ENCODE measurements at regions not wholly inside any gene's neighbourhood (a gene's known extent, or its start where the extent isn't known, plus 50 kb on each side); places are given as distances from the start of the nearest gene placed in this dataset.

DNA sequence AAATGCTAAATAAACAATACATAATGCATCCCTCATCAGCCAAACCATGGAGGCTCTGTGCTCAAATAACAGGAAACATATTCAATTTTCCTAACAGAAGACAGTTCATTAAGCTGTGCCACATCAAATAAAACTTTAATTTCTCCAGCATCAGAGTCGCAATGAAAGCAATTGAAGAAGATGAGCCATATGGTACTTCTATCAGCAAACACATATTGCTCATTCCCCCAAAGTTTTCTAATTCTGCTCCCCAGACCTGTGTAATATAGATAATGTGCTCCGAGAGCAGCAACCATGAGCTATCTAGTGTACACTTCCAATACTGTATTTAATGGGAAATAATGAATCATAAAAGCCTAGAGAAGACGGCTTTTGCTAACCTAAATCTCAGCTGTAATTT is 263.2 kb downstream of the MEIS1 start:
- no peak for TF ChIP-seq KLF17 (tag by site-specific recombination; IDR thresholded peaks at IDR 0.05)
- CTCF ChIA-PET, result interaction anchor here (0.9 kb wide), 1 partner anchor 165 kb away, joined by 3 read pairs; no protein-coding TSS in a partner anchor
- H3K36me3 ChIP-seq (ENCODE audit: control insufficient read depth in 2 of 2, insufficient read depth in 1 of 2, low read length in 2 of 2), result no peaks in the 10 kb centered on the region
- POLR2A ChIA-PET, result no interaction called here
- H3K4me1 ChIP-seq (ENCODE audit: control insufficient read depth, insufficient read depth, low read length), result peaks cover 48% of the 10 kb centered on the region
- H3K4me3 ChIP-seq (ENCODE audit: low read depth, low read length), result no peak overlapping the region
- no peaks in the 10 kb centered on the region for H3K9me3 ChIP-seq (ENCODE audit: control insufficient read depth, insufficient read depth, low read depth, low read length)
- H3K27ac ChIP-seq (ENCODE audit: extremely low read depth, low read depth, low read length), result no peak overlapping the region

DNA sequence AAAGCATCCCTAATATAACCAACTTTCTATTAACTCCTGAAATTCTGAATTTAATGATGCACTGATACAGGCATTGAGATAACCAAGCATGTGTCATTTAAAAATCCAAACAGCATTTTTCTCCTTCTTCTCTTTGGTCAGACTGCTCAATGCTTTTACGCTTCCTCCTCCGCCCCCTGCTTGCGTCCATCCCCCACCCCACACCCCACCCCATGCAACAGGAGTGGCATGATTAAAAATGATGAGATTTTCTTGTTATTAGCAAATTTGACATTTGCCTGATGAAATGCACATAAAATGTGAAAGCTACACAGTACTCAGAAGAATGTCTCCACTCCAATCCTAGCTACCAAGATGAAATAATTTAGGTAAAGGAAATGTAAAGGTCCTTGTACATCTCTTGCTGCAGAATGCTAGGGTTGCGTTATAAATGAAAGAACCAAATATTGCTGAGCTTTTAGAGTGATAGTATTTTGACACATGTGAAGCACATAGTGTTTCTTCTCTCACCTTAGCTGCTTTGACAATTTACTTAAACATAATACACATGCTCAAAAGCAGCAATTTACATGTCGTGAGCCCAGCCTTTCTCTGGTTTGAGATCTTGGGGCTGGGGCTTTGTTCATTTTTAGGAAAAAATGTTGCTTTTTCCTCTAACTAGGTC is 263.8 kb downstream of the MEIS1 start:
- no peaks in the 10 kb centered on the region for H3K9me3 ChIP-seq (ENCODE audit: control insufficient read depth, insufficient read depth, low read depth, low read length)
- CTCF ChIA-PET, result interaction anchor here (0.7 to 0.9 kb wide), 2 partner anchors 164 to 880 kb away, joined by 3 read pairs; no protein-coding TSS in a partner anchor
- no peaks in the 10 kb centered on the region for H3K36me3 ChIP-seq (ENCODE audit: control insufficient read depth in 2 of 2, insufficient read depth in 1 of 2, low read length in 2 of 2)
- no peak overlapping the region for H3K27ac ChIP-seq (ENCODE audit: extremely low read depth, low read depth, low read length)
- POLR2A ChIA-PET, result interaction anchor here (0.6 kb wide), 1 partner anchor 50 kb away, joined by 5 read pairs; no protein-coding TSS in a partner anchor
- peaks cover 44% of the 10 kb centered on the region for H3K4me1 ChIP-seq (ENCODE audit: control insufficient read depth, insufficient read depth, low read length)
- H3K4me3 ChIP-seq (ENCODE audit: low read depth, low read length), result no peak overlapping the region
- TF ChIP-seq, protein P1, sequence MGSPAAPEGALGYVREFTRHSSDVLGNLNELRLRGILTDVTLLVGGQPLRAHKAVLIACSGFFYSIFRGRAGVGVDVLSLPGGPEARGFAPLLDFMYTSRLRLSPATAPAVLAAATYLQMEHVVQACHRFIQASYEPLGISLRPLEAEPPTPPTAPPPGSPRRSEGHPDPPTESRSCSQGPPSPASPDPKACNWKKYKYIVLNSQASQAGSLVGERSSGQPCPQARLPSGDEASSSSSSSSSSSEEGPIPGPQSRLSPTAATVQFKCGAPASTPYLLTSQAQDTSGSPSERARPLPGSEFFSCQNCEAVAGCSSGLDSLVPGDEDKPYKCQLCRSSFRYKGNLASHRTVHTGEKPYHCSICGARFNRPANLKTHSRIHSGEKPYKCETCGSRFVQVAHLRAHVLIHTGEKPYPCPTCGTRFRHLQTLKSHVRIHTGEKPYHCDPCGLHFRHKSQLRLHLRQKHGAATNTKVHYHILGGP (tag by site-specific recombination; IDR thresholded peaks at IDR 0.05), result no peak
- TF ChIP-seq ZBTB48 (tag by site-specific recombination; IDR thresholded peaks at IDR 0.05), result no peak
- no peak for TF ChIP-seq SP3 (tag by site-specific recombination; IDR thresholded peaks at IDR 0.05)
- no peak for TF ChIP-seq ZNF404 (tag by site-specific recombination; IDR thresholded peaks at IDR 0.05)
- TF ChIP-seq, protein P2, sequence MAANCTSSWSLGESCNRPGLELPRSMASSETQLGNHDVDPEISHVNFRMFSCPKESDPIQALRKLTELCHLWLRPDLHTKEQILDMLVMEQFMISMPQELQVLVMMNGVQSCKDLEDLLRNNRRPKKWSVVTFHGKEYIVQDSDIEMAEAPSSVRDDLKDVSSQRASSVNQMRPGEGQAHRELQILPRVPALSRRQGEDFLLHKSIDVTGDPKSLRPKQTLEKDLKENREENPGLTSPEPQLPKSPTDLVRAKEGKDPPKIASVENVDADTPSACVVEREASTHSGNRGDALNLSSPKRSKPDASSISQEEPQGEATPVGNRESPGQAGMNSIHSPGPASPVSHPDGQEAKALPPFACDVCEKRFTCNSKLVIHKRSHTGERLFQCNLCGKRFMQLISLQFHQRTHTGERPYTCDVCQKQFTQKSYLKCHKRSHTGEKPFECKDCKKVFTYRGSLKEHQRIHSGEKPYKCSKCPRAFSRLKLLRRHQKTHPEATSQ (tag by site-specific recombination; IDR thresholded peaks at IDR 0.05), result no peak
- TF ChIP-seq ZNF501 (tag by site-specific recombination; IDR thresholded peaks at IDR 0.05), result no peak
- TF ChIP-seq ZNF23 (tag by site-specific recombination; IDR thresholded peaks at IDR 0.05; ENCODE audit: borderline replicate concordance), result no peak
- no peak for TF ChIP-seq ZNF140 (tag by site-specific recombination; IDR thresholded peaks at IDR 0.05)
- no peak for TF ChIP-seq GFI1B (tag by site-specific recombination; IDR thresholded peaks at IDR 0.05)
- no peak for TF ChIP-seq ZNF692 (tag by site-specific recombination; IDR thresholded peaks at IDR 0.05)
- no peak for TF ChIP-seq ZFP69B (tag by site-specific recombination; IDR thresholded peaks at IDR 0.05)
- TF ChIP-seq, protein P3, sequence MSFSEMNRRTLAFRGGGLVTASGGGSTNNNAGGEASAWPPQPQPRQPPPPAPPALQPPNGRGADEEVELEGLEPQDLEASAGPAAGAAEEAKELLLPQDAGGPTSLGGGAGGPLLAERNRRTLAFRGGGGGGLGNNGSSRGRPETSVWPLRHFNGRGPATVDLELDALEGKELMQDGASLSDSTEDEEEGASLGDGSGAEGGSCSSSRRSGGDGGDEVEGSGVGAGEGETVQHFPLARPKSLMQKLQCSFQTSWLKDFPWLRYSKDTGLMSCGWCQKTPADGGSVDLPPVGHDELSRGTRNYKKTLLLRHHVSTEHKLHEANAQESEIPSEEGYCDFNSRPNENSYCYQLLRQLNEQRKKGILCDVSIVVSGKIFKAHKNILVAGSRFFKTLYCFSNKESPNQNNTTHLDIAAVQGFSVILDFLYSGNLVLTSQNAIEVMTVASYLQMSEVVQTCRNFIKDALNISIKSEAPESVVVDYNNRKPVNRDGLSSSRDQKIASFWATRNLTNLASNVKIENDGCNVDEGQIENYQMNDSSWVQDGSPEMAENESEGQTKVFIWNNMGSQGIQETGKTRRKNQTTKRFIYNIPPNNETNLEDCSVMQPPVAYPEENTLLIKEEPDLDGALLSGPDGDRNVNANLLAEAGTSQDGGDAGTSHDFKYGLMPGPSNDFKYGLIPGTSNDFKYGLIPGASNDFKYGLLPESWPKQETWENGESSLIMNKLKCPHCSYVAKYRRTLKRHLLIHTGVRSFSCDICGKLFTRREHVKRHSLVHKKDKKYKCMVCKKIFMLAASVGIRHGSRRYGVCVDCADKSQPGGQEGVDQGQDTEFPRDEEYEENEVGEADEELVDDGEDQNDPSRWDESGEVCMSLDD (tag by site-specific recombination; IDR thresholded peaks at IDR 0.05), result no peak
- no peak for TF ChIP-seq HOXA7 (CRISPR knock-in tag; IDR thresholded peaks at IDR 0.05; ENCODE audit: borderline replicate concordance)
- TF ChIP-seq ZFP37 (tag by site-specific recombination; IDR thresholded peaks at IDR 0.05), result no peak
